ENCODE measurements at regions not wholly inside any gene's neighbourhood (a gene's known extent, or its start where the extent isn't known, plus 50 kb on each side); places are given as distances from the start of the nearest gene placed in this dataset.

DNA sequence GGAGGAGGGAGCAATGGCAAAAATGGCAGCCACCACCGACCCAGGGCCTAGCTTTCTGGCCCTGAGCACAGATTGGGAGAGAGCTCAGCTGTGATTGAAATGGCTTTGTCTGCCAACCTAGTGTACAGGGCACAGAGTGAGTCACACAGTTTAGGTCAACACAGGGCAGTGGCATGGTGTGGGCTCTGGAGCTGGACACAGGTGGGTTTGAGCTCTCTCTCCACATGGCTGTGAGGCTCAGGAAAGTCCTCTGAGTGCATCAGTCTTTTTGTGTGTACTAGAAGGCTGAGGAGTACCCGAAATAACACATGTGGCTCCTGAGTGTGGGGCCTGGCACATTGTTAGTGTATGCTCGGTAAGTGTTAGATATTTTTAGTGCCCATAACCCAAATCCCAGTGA, 60.2 kb upstream of the LOXL4 start:
- H3K27me3 ChIP-seq (ENCODE audit: control insufficient read depth in 2 of 2, insufficient read depth in 2 of 2, low read length in 2 of 2) = peaks cover 10 to 11% of the 10 kb centered on the region in 2 experiments
- H4K20me1 ChIP-seq (replicated peaks; ENCODE audit: control insufficient read depth, extremely low read depth, insufficient read depth, low read length) = no peaks in the 10 kb centered on the region
- no peaks in the 10 kb centered on the region for H3K79me2 ChIP-seq (ENCODE audit: control insufficient read depth, insufficient read depth, low read length)
- no peak overlapping the region for H3K9ac ChIP-seq (replicated peaks; ENCODE audit: extremely low read depth, insufficient read depth, low read length)
- CTCF ChIA-PET = interaction anchor here (0.7 to 1.7 kb wide), 3 partner anchors 18 to 158 kb away, joined by 3 to 5 read pairs (median 4); no protein-coding TSS in a partner anchor
- no peak for TF ChIP-seq CTCF (IDR thresholded peaks at IDR 0.05; ENCODE audit: extremely low read depth in 1 of 2, insufficient read depth in 1 of 2, low read depth in 1 of 2, low read length in 2 of 2)
- no peak for TF ChIP-seq MAX (IDR thresholded peaks at IDR 0.05; ENCODE audit: insufficient read depth, insufficient read length)
- TF ChIP-seq POLR2AphosphoS5 (IDR thresholded peaks at IDR 0.05; ENCODE audit: insufficient read depth, low read depth, low read length) = no peak
- TF ChIP-seq GATA2 (IDR thresholded peaks at IDR 0.05; ENCODE audit: insufficient read depth, insufficient read length, low read depth, low read length) = no peak
- no peak for TF ChIP-seq MYC (IDR thresholded peaks at IDR 0.05; ENCODE audit: low read depth, low read length)
- TF ChIP-seq EZH2 (IDR thresholded peaks at IDR 0.05; ENCODE audit: borderline replicate concordance, low read depth, low read length, severe bottlenecking) = no peak
- no peak for TF ChIP-seq FOS (IDR thresholded peaks at IDR 0.05; ENCODE audit: borderline replicate concordance, insufficient read depth, low read length)
- TF ChIP-seq POLR2A (IDR thresholded peaks at IDR 0.05; ENCODE audit: low read depth, low read length) = no peak
- TF ChIP-seq JUN (IDR thresholded peaks at IDR 0.05; ENCODE audit: borderline replicate concordance, insufficient read depth, insufficient read length, low read depth) = no peak
- no TSS peak for BruUV-seq (replicated peaks)
- intact Hi-C loops (cut with micrococcal nuclease) (no loop called here), dilution Hi-C loops (cut with MboI; ENCODE audit: extremely low pct_ligation_motif_present, low sequenced_read_pairs) (no loop called here)
- no peaks in the 10 kb centered on the region for H3K9me3 ChIP-seq (replicated peaks; ENCODE audit: control insufficient read depth, insufficient read depth, low read length)
- H3K9me1 ChIP-seq (replicated peaks; ENCODE audit: control insufficient read depth, extremely low read depth, insufficient read depth, low read length) = no peaks in the 10 kb centered on the region
- H3K4me3 ChIP-seq (replicated peaks in 1 of 3; ENCODE audit: insufficient read depth in 1 of 3, low read depth in 1 of 3, low read length in 3 of 3) = no peak overlapping the region
- POLR2A ChIA-PET = no interaction called here
- H3K36me3 ChIP-seq (ENCODE audit: control insufficient read depth in 2 of 2, extremely low read depth in 1 of 2, insufficient read depth in 2 of 2, low read length in 2 of 2) = no peaks in the 10 kb centered on the region
- H3K27ac ChIP-seq (ENCODE audit: insufficient read depth, low read depth, low read length) = no peak overlapping the region
- no peak for FAIRE-seq
- H3K4me2 ChIP-seq (ENCODE audit: insufficient read depth, low read length) = no peak overlapping the region
- no peak for DNase-seq (ENCODE audit: low read depth, low spot score)
- H3K4me1 ChIP-seq (ENCODE audit: control insufficient read depth, extremely low read depth, insufficient read depth, low read length) = peaks cover 3% of the 10 kb centered on the region
- H2AFZ ChIP-seq (ENCODE audit: low read depth, low read length) = no peak overlapping the region

Data from endothelial cell of umbilical vein (primary cell).